Hematopoietic multipotent progenitor cell treated with erythropoietin and hydrocortisone succinate and interleukin-3 and kit ligand, for 15 days (in vitro differentiated cells): ENCODE measurements at regions not wholly inside any gene's neighbourhood (a gene's known extent, or its start where the extent isn't known, plus 50 kb on each side); places are given as distances from the start of the nearest gene placed in this dataset.

Experiments
- DNase-seq: peaks from one replicate; pipeline ENCODE4 v3.0.0-alpha.2; 2015; ENCODE audit warnings: low spot score

- DNase-seq = no peak
Observed at GRCh38 chr21:27129215-27129614, 162.3 kb upstream of the ADAMTS5 start.

GRCh38 chr21:27126140-27126539 lies 159.3 kb upstream of the ADAMTS5 start:
- DNase-seq = no peak

GRCh38 chr21:27122686-27123085 lies 155.8 kb upstream of the ADAMTS5 start:
- no peak for DNase-seq

- no peak for DNase-seq
Observed at GRCh38 chr21:27114111-27114510, 147.2 kb upstream of the ADAMTS5 start.

- no peak for DNase-seq
Observed at GRCh38 chr21:27112186-27112585, 145.3 kb upstream of the ADAMTS5 start.

GRCh38 chr21:27110956-27111355 lies 144.1 kb upstream of the ADAMTS5 start:
- DNase-seq = no peak

- DNase-seq = no peak
Observed at GRCh38 chr21:27108701-27109100, 141.8 kb upstream of the ADAMTS5 start.

- DNase-seq = no peak
Observed at GRCh38 chr21:27108228-27108627, 141.3 kb upstream of the ADAMTS5 start.

- no peak for DNase-seq
Observed at GRCh38 chr21:27104846-27105431, 138.1 kb upstream of the ADAMTS5 start.

- no peak for DNase-seq
Observed at GRCh38 chr21:27103768-27104167, 136.9 kb upstream of the ADAMTS5 start.

GRCh38 chr21:27101523-27101922 lies 134.6 kb upstream of the ADAMTS5 start:
- no peak for DNase-seq

GRCh38 chr21:27094184-27094948 lies 127.5 kb upstream of the ADAMTS5 start:
- DNase-seq = no peak

GRCh38 chr21:27086630-27087029 lies 119.7 kb upstream of the ADAMTS5 start:
- DNase-seq = no peak

GRCh38 chr21:27086186-27086585 lies 119.3 kb upstream of the ADAMTS5 start:
- no peak for DNase-seq

- no peak for DNase-seq
Observed at GRCh38 chr21:27085387-27085786, 118.5 kb upstream of the ADAMTS5 start.

- DNase-seq = no peak
Observed at GRCh38 chr21:27083144-27083543, 116.3 kb upstream of the ADAMTS5 start.

- DNase-seq = no peak
Observed at GRCh38 chr21:27082431-27083010, 115.6 kb upstream of the ADAMTS5 start.

- DNase-seq = no peak
Observed at GRCh38 chr21:27079636-27080240, 112.8 kb upstream of the ADAMTS5 start.

GRCh38 chr21:27078915-27079314 lies 112.0 kb upstream of the ADAMTS5 start:
- DNase-seq = no peak

- DNase-seq = no peak
Observed at GRCh38 chr21:27077501-27077900, 110.6 kb upstream of the ADAMTS5 start.

- no peak for DNase-seq
Observed at GRCh38 chr21:27076025-27076424, 109.1 kb upstream of the ADAMTS5 start.

- no peak for DNase-seq
Observed at GRCh38 chr21:27070861-27071670, 104.2 kb upstream of the ADAMTS5 start.
